ENCODE measurements at regions not wholly inside any gene's neighbourhood (a gene's known extent, or its start where the extent isn't known, plus 50 kb on each side); places are given as distances from the start of the nearest gene placed in this dataset.

DNA sequence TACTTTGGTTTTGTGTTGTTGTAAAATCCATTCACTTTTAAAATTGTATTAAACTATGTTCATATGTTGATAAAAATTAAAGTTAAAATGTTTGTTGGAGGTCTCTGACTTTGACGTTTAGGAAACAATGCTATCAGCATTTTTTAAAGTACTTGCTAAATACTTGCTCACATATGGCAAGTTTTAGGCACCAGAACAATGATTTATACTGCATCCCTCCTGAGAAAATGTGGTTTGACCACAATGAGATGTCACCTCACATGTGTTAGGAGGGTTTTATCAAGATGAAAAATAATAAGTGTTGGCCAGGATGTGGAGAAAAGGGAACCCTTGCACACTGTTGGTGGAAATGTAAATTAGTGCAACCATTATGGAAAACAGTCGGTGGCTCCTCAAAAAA, 180.8 kb downstream of the HSD17B3 start:
- WGBS, 2 experiments (ENCODE audit: extremely low coverage in 1 of 2, insufficient coverage in 1 of 2, insufficient read length in 1 of 2, insufficient replicate concordance in 2 of 2, low coverage in 1 of 2, low lambda C conversion rate in 2 of 2, missing lambda C conversion rate in 1 of 2) = 87% methylated on average over 2 of the region's 2 CpGs; no CpG with 5 or more reads in 1 of the 2 experiments
- TF ChIP-seq TCF12 (IDR thresholded peaks at IDR 0.05; ENCODE audit: low read depth, low read length) (no peak), SUZ12 (IDR thresholded peaks at IDR 0.05; ENCODE audit: low read length) (no peak), MAFK (IDR thresholded peaks at IDR 0.05; ENCODE audit: low read depth, low read length) (no peak), SRF (IDR thresholded peaks at IDR 0.05; ENCODE audit: low read depth, low read length) (no peak)

More for the DNA sequence above, 180.8 kb downstream of the HSD17B3 start:
- Histone ChIP-seq H2BK20ac (ENCODE audit: low read length) (no peak overlapping the region), H4K20me1 (replicated peaks in 1 of 2; ENCODE audit: control insufficient read depth in 1 of 2, insufficient read depth in 2 of 2, low read length in 2 of 2) (no peaks in the 10 kb centered on the region), H3K4ac (replicated peaks; ENCODE audit: insufficient read length, low read depth, low read length) (no peak overlapping the region), H3K23ac (ENCODE audit: insufficient read length) (no peak overlapping the region), H4K8ac (ENCODE audit: extremely low read depth, insufficient read depth, low read length) (no peak overlapping the region), H3K4me3 (ENCODE audit: extremely low read depth in 1 of 4, insufficient read depth in 2 of 4, low read depth in 3 of 4, low read length in 4 of 4) (no peak overlapping the region), H4K5ac (ENCODE audit: insufficient read length, low read depth, low read length) (no peak overlapping the region), H2AFZ (ENCODE audit: low read length) (no peak overlapping the region), H2BK120ac (replicated peaks; ENCODE audit: low read depth, low read length) (no peak overlapping the region), H2AK5ac (ENCODE audit: low read depth, low read length) (no peak overlapping the region), H3K79me1 (ENCODE audit: low read depth, low read length) (no peaks in the 10 kb centered on the region), H3K27me3 (replicated peaks in 1 of 4; ENCODE audit: control insufficient read depth in 3 of 4, extremely low read depth in 1 of 4, insufficient read depth in 3 of 4, low read length in 3 of 4) (no peaks in the 10 kb centered on the region), H3K27ac (ENCODE audit: low read depth, low read length) (no peak overlapping the region), H3K4me2 (ENCODE audit: insufficient read depth in 1 of 2, low read depth in 2 of 2, low read length in 2 of 2) (no peak overlapping the region), H2BK5ac (ENCODE audit: low read depth, low read length) (no peak overlapping the region), H3K79me2 (ENCODE audit: control insufficient read depth in 1 of 2, insufficient read depth in 2 of 2, low read length in 2 of 2) (no peaks in the 10 kb centered on the region), H3K23me2 (ENCODE audit: low read depth, low read length) (no peaks in the 10 kb centered on the region), H2BK12ac (ENCODE audit: low read depth, low read length) (no peak overlapping the region), H3K9me3 (ENCODE audit: insufficient read depth in 2 of 2, low read depth in 1 of 2, low read length in 1 of 2) (peaks cover 7 to 9% of the 10 kb centered on the region in 2 experiments; a peak in 3 of 4 replicates), H3K4me1 (replicated peaks in 1 of 4; ENCODE audit: control insufficient read depth in 3 of 4, insufficient read depth in 4 of 4, low read length in 3 of 4) (peaks cover 1 to 3% (median 2%) of the 10 kb centered on the region in 4 experiments; a peak in 2 of 7 replicates), H4K91ac (replicated peaks; ENCODE audit: insufficient read length, low read length) (no peak overlapping the region), H2BK15ac (ENCODE audit: low read length) (no peak overlapping the region), H3K14ac (ENCODE audit: insufficient read length) (no peak overlapping the region), H3K56ac (replicated peaks; ENCODE audit: insufficient read length, low read depth, low read length) (no peak overlapping the region), H3K18ac (ENCODE audit: extremely low read depth, low read length) (no peak overlapping the region), H3K9ac (replicated peaks in 1 of 4; ENCODE audit: extremely low read depth in 1 of 4, low read depth in 3 of 4, low read length in 3 of 4) (no peak overlapping the region), H3K36me3 (ENCODE audit: control insufficient read depth in 2 of 4, insufficient read depth in 4 of 4, low read length in 3 of 4) (no peaks in the 10 kb centered on the region)
- FAIRE-seq (no peak), DNase-seq (ENCODE audit: low read depth in 1 of 2, low spot score in 2 of 2) (no peak)
- ChIA-PET POLR2A (ENCODE audit: partially characterized antibody) (no interaction called here), CTCF (ENCODE audit: partially characterized antibody) (no interaction called here)
